ENCODE measurements at regions not wholly inside any gene's neighbourhood (a gene's known extent, or its start where the extent isn't known, plus 50 kb on each side); places are given as distances from the start of the nearest gene placed in this dataset.

- DNase-seq (ENCODE audit: low read depth in 2 of 3, low spot score in 1 of 3), result no peak
Observed at GRCh38 chr4:174122705-174123104, 160.8 kb downstream of the FBXO8 start.

GRCh38 chr4:174120446-174121295, 162.8 kb downstream of the FBXO8 start:
- peak in 2 of 3 donors; percentile 3 to 29 for DNase-seq (ENCODE audit: low read depth in 2 of 3, low spot score in 1 of 3)

- DNase-seq (ENCODE audit: low read depth in 2 of 3, low spot score in 1 of 3), result no peak
Observed at GRCh38 chr4:174119830-174120229, 163.6 kb downstream of the FBXO8 start.

GRCh38 chr4:174119051-174119450, 164.4 kb downstream of the FBXO8 start:
- no peak for DNase-seq (ENCODE audit: low read depth in 2 of 3, low spot score in 1 of 3)

GRCh38 chr4:174118171-174118570, 165.3 kb downstream of the FBXO8 start:
- DNase-seq (ENCODE audit: low read depth in 2 of 3, low spot score in 1 of 3), result no peak

- no peak for DNase-seq (ENCODE audit: low read depth in 2 of 3, low spot score in 1 of 3)
Observed at GRCh38 chr4:174117445-174117844, 166.0 kb downstream of the FBXO8 start.

- DNase-seq (ENCODE audit: low read depth in 2 of 3, low spot score in 1 of 3), result no peak
Observed at GRCh38 chr4:174116021-174116420, 167.4 kb downstream of the FBXO8 start.

- DNase-seq (ENCODE audit: low read depth in 2 of 3, low spot score in 1 of 3), result no peak
Observed at GRCh38 chr4:174111422-174111821, 172.0 kb downstream of the FBXO8 start.

- no peak for DNase-seq (ENCODE audit: low read depth in 2 of 3, low spot score in 1 of 3)
Observed at GRCh38 chr4:174110180-174110579, 173.3 kb downstream of the FBXO8 start.

- no peak for DNase-seq (ENCODE audit: low read depth in 2 of 3, low spot score in 1 of 3)
Observed at GRCh38 chr4:174107746-174108354, 175.6 kb downstream of the FBXO8 start.

- DNase-seq (ENCODE audit: low read depth in 2 of 3, low spot score in 1 of 3), result no peak
Observed at GRCh38 chr4:174105202-174105601, 178.3 kb downstream of the FBXO8 start.

GRCh38 chr4:174100910-174101309, 182.6 kb downstream of the FBXO8 start:
- DNase-seq (ENCODE audit: low read depth in 2 of 3, low spot score in 1 of 3), result no peak

GRCh38 chr4:174099712-174100111, 183.8 kb downstream of the FBXO8 start:
- DNase-seq (ENCODE audit: low read depth in 2 of 3, low spot score in 1 of 3), result no peak

GRCh38 chr4:174096999-174097398, 186.5 kb downstream of the FBXO8 start:
- no peak for DNase-seq (ENCODE audit: low read depth in 2 of 3, low spot score in 1 of 3)

- no peak for DNase-seq (ENCODE audit: low read depth in 2 of 3, low spot score in 1 of 3)
Observed at GRCh38 chr4:174096456-174096855, 187.0 kb downstream of the FBXO8 start.

- no peak for DNase-seq (ENCODE audit: low read depth in 2 of 3, low spot score in 1 of 3)
Observed at GRCh38 chr4:174091130-174091529, 192.3 kb downstream of the FBXO8 start.

GRCh38 chr4:174089711-174090110, 193.8 kb downstream of the FBXO8 start:
- no peak for DNase-seq (ENCODE audit: low read depth in 2 of 3, low spot score in 1 of 3)

GRCh38 chr4:174088795-174089194, 194.7 kb downstream of the FBXO8 start:
- no peak for DNase-seq (ENCODE audit: low read depth in 2 of 3, low spot score in 1 of 3)

- DNase-seq (ENCODE audit: low read depth in 2 of 3, low spot score in 1 of 3), result no peak
Observed at GRCh38 chr4:174086829-174087799, 196.4 kb downstream of the FBXO8 start.

GRCh38 chr4:174084981-174085380, 198.5 kb downstream of the FBXO8 start:
- no peak for DNase-seq (ENCODE audit: low read depth in 2 of 3, low spot score in 1 of 3)

GRCh38 chr4:174084542-174084941, 198.9 kb downstream of the FBXO8 start:
- no peak for DNase-seq (ENCODE audit: low read depth in 2 of 3, low spot score in 1 of 3)

Measured in stimulated activated CD4-positive, alpha-beta T cell treated with anti-CD3 and anti-CD28 coated beads, Interleukin-12 subunit alpha, Interleukin-12 subunit beta, amount 100 ng/mL, for 48 hours (primary cell).